GM10248 (cell line): ENCODE measurements at regions not wholly inside any gene's neighbourhood (a gene's known extent, or its start where the extent isn't known, plus 50 kb on each side); places are given as distances from the start of the nearest gene placed in this dataset.
"Not testable (repeated sequence)": the region's sequence is repeated elsewhere in the genome, so short reads cannot be mapped to it uniquely, and the experiment has no call there.

ENCODE experiments used
- CTCF ChIA-PET: fragments of 300-600 bp; sonication (Branson Sonifier 250); formaldehyde crosslinking; extraction: SDS; loops from one replicate; lab custom pipeline; 2021; ENCODE audit warnings: antibody characterized with exemption; lab: Yijun Ruan, JAX
- POLR2A ChIA-PET: fragments of 350-650 bp; sonication (Branson Sonifier 250); formaldehyde crosslinking; extraction: SDS; loops from one replicate; lab custom pipeline; 2020; ENCODE audit warnings: antibody characterized with exemption; lab: Yijun Ruan, JAX
- DNase-seq: peaks from one replicate; pipeline ENCODE4 v3.0.0; 2012; ENCODE audit errors: extremely low spot score
- CTCF ChIP-seq: IDR thresholded peaks from 2 replicates; pipeline ENCODE4 v1.5.1; 2012; ENCODE audit warnings: mild to moderate bottlenecking, low read depth; ENCODE audit errors: extremely low read depth, missing control alignments, control extremely low read depth

- DNase-seq, POLR2A ChIA-PET, CTCF ChIA-PET: not testable (repeated sequence)
Measured at GRCh38 chr22:10766320-10766719, 4761.7 kb upstream of the OR11H1 start.

GRCh38 chr22:10768875-10769274 is 4759.1 kb upstream of the OR11H1 start:
- POLR2A ChIA-PET, CTCF ChIA-PET, DNase-seq: not testable (repeated sequence)

GRCh38 chr22:10771744-10772143 is 4756.2 kb upstream of the OR11H1 start:
- DNase-seq, CTCF ChIA-PET, POLR2A ChIA-PET: not testable (repeated sequence)

- CTCF ChIA-PET, DNase-seq, POLR2A ChIA-PET: not testable (repeated sequence)
Measured at GRCh38 chr22:10773341-10773740, 4754.7 kb upstream of the OR11H1 start.

- POLR2A ChIA-PET, CTCF ChIA-PET, DNase-seq: not testable (repeated sequence)
Measured at GRCh38 chr22:10775601-10776357, 4752.2 kb upstream of the OR11H1 start.

- CTCF ChIA-PET, POLR2A ChIA-PET, DNase-seq: not testable (repeated sequence)
Measured at GRCh38 chr22:10776358-10776729, 4751.6 kb upstream of the OR11H1 start.

- CTCF ChIA-PET, DNase-seq: not testable (repeated sequence)
Measured at GRCh38 chr22:10777733-10778132, 4750.3 kb upstream of the OR11H1 start.

GRCh38 chr22:10778296-10778814 is 4749.6 kb upstream of the OR11H1 start:
- no peak for TF ChIP-seq CTCF
- DNase-seq = no peak
- CTCF ChIA-PET = no interaction called here
- POLR2A ChIA-PET = no interaction called here

More at GRCh38 chr22:10777733-10778132, 4750.3 kb upstream of the OR11H1 start:
- POLR2A ChIA-PET = not testable (repeated sequence)

GRCh38 chr22:10779200-10779599 is 4748.8 kb upstream of the OR11H1 start:
- POLR2A ChIA-PET, CTCF ChIA-PET, DNase-seq: not testable (repeated sequence)

- no peak for DNase-seq
- no peak for TF ChIP-seq CTCF
- ChIA-PET CTCF (no interaction called here), POLR2A (no interaction called here)
Measured at GRCh38 chr22:10780281-10780680, 4747.7 kb upstream of the OR11H1 start.

GRCh38 chr22:10781571-10782403 is 4746.2 kb upstream of the OR11H1 start:
- no peak for TF ChIP-seq CTCF
- ChIA-PET POLR2A (no interaction called here), CTCF (interaction anchor here (1.1 kb wide), 1 partner anchor 286 kb away, joined by 3 read pairs; no protein-coding TSS in a partner anchor)
- no peak for DNase-seq
